Breast epithelium (tissue), 4 donors: ENCODE measurements at regions not wholly inside any gene's neighbourhood (a gene's known extent, or its start where the extent isn't known, plus 50 kb on each side); places are given as distances from the start of the nearest gene placed in this dataset.

Experiments
- DNase-seq, 2 donors: peaks; one replicate each; pipeline ENCODE4 v3.0.0-alpha.2; 2019; ENCODE audit warnings: low spot score in 2 of 2
- H3K27ac ChIP-seq, 2 donors: fragments of 200-600 bp; sonication (generic) in 1 of 2; one replicate each; pipeline ENCODE4 v1.5.1; 2016 to 2019; ENCODE audit warnings: mild to moderate bottlenecking in 1 of 2
- H3K27me3 ChIP-seq, 2 donors: fragments of 200-600 bp; sonication (generic) in 1 of 2; one replicate each; pipeline versions ENCODE4 v1.5.1 to v1.6.0; 2017 to 2019; ENCODE audit warnings: control low read depth in 1 of 2, mild to moderate bottlenecking in 1 of 2
- H3K36me3 ChIP-seq: fragments of 200-600 bp; one replicate; pipeline ENCODE4 v1.5.1; 2019
- H3K4me1 ChIP-seq, 2 donors: fragments of 200-600 bp; sonication (generic); one replicate each; pipeline ENCODE4 v1.5.1; 2016 to 2019; ENCODE audit warnings: control low read depth in 1 of 2
- H3K4me3 ChIP-seq, 3 donors: fragments of 200-600 bp; sonication (generic); 1 replicate in 2 of 3; 2 replicates in 1 of 3; pipeline ENCODE4 v1.5.1; 2016 to 2019; ENCODE audit warnings: mild to moderate bottlenecking in 3 of 3, moderate library complexity in 2 of 3
- H3K9me3 ChIP-seq, 2 donors: fragments of 200-600 bp; sonication (generic) in 1 of 2; one replicate each; pipeline ENCODE4 v1.5.1; 2016 to 2019; ENCODE audit warnings: control low read depth in 1 of 2
- CTCF ChIP-seq, 3 donors: fragments of 450-650 bp; IDR thresholded peaks; one replicate each; pipeline ENCODE4 v1.5.1; 2016 to 2017; ENCODE audit warnings: antibody characterized with exemption in 3 of 3, mild to moderate bottlenecking in 3 of 3, moderate library complexity in 3 of 3
- POLR2A ChIP-seq: fragments of 450-650 bp; IDR thresholded peaks from one replicate; pipeline ENCODE4 v1.6.1; 2016; ENCODE audit warnings: antibody characterized with exemption, mild to moderate bottlenecking, moderate library complexity
- POLR2AphosphoS5 ChIP-seq, 3 donors: sonication (generic); formaldehyde crosslinking; IDR thresholded peaks; one replicate each; pipeline ENCODE4 v1.6.1; 2017; ENCODE audit warnings: antibody characterized with exemption in 3 of 3
- intact Hi-C: fragments of 100-400 bp; cut with DNase I; formaldehyde crosslinking; loops from one replicate; pipeline ENCODE4 v1.15.1; 2023; ENCODE audit warnings: low total_unique reads

- intact Hi-C loops, result no loop called here
- TF ChIP-seq POLR2AphosphoS5 (IDR thresholded peaks at IDR 0.05), result no peak
- no peak for TF ChIP-seq POLR2A
- no peak for TF ChIP-seq CTCF (IDR thresholded peaks at IDR 0.05)
- no peaks in the 10 kb centered on the region for H3K4me1 ChIP-seq
These were observed 225.9 kb downstream of the MEIS1 start for GRCh38 chr2:66660804-66661203.

GRCh38 chr2:66661253-66662173 is 226.6 kb downstream of the MEIS1 start:
- TF ChIP-seq POLR2AphosphoS5 (IDR thresholded peaks at IDR 0.05) (no peak), POLR2A (no peak), CTCF (IDR thresholded peaks at IDR 0.05) (no peak)
- H3K27me3 ChIP-seq, result peaks cover 0 to 6% of the 10 kb centered on the region in 2 donors
- H3K4me3 ChIP-seq, result no peak overlapping the region
- no peak for DNase-seq
- no peak overlapping the region for H3K27ac ChIP-seq
- no peaks in the 10 kb centered on the region for H3K4me1 ChIP-seq
- intact Hi-C loops, result no loop called here
- H3K36me3 ChIP-seq, result no peaks in the 10 kb centered on the region
- H3K9me3 ChIP-seq, result peaks cover 0 to 4% of the 10 kb centered on the region in 2 donors

More at GRCh38 chr2:66660804-66661203, 225.9 kb downstream of the MEIS1 start:
- no peak for DNase-seq
- H3K9me3 ChIP-seq, result peaks cover 0 to 4% of the 10 kb centered on the region in 2 donors
- no peak overlapping the region for H3K4me3 ChIP-seq
- no peak overlapping the region for H3K27ac ChIP-seq
- peaks cover 0 to 6% of the 10 kb centered on the region in 2 donors for H3K27me3 ChIP-seq
- no peaks in the 10 kb centered on the region for H3K36me3 ChIP-seq

GRCh38 chr2:66665124-66665984 is 230.4 kb downstream of the MEIS1 start:
- H3K27me3 ChIP-seq, result peaks cover 0 to 6% of the 10 kb centered on the region in 2 donors
- no peak overlapping the region for H3K4me3 ChIP-seq
- no peak overlapping the region for H3K27ac ChIP-seq
- TF ChIP-seq POLR2AphosphoS5 (IDR thresholded peaks at IDR 0.05) (no peak), CTCF (IDR thresholded peaks at IDR 0.05) (no peak), POLR2A (no peak)
- no peaks in the 10 kb centered on the region for H3K36me3 ChIP-seq
- H3K4me1 ChIP-seq, result no peaks in the 10 kb centered on the region
- intact Hi-C loops, result no loop called here
- DNase-seq, result no peak
- H3K9me3 ChIP-seq, result no peaks in the 10 kb centered on the region

- DNase-seq, result no peak
- no peaks in the 10 kb centered on the region for H3K36me3 ChIP-seq
- H3K27ac ChIP-seq, result no peak overlapping the region
- H3K27me3 ChIP-seq, result no peaks in the 10 kb centered on the region
- no peaks in the 10 kb centered on the region for H3K9me3 ChIP-seq
- intact Hi-C loops, result no loop called here
- TF ChIP-seq CTCF (IDR thresholded peaks at IDR 0.05), result no peak
- TF ChIP-seq POLR2A, result no peak
- TF ChIP-seq POLR2AphosphoS5 (IDR thresholded peaks at IDR 0.05), result no peak
- H3K4me1 ChIP-seq, result no peaks in the 10 kb centered on the region
- no peak overlapping the region for H3K4me3 ChIP-seq
These were observed 232.4 kb downstream of the MEIS1 start for GRCh38 chr2:66667301-66667700.
